ENCODE measurements at regions not wholly inside any gene's neighbourhood (a gene's known extent, or its start where the extent isn't known, plus 50 kb on each side); places are given as distances from the start of the nearest gene placed in this dataset.
A peak's percentile ranks its signal among the peaks of the same experiment; 100 is the strongest.

GRCh38 chr3:101940521-101941317 is 91.4 kb downstream of the NFKBIZ start:
- Histone ChIP-seq H3K27ac (ENCODE audit: low read depth, low read length) (peak overlapping the region; percentile 96), H2AFZ (ENCODE audit: low read length) (no peak overlapping the region), H3K4me1 (ENCODE audit: insufficient read depth, low read length) (peaks cover 58% of the 10 kb centered on the region), H3K4me2 (ENCODE audit: insufficient read depth, low read length) (peak overlapping the region; percentile 71), H3K36me3 (ENCODE audit: insufficient read depth, low read length) (no peaks in the 10 kb centered on the region), H3K4me3 (ENCODE audit: insufficient read depth, low read length) (peak overlapping the region; percentile 48), H3K79me2 (ENCODE audit: insufficient read depth, low read length) (no peaks in the 10 kb centered on the region), H3K27me3 (ENCODE audit: insufficient read depth, low read length) (no peaks in the 10 kb centered on the region), H4K20me1 (ENCODE audit: insufficient read depth, low read length) (no peaks in the 10 kb centered on the region), H3K9me3 (ENCODE audit: low read depth, low read length) (no peaks in the 10 kb centered on the region)
- no peak for DNase-seq (ENCODE audit: insufficient read length, low spot score, missing footprints)
- no peak for TF ChIP-seq CTCF (IDR thresholded peaks at IDR 0.05; ENCODE audit: extremely low read depth, low read depth, low read length)

- no peak for TF ChIP-seq CTCF (IDR thresholded peaks at IDR 0.05; ENCODE audit: extremely low read depth, low read depth, low read length)
- Histone ChIP-seq H2AFZ (ENCODE audit: low read length) (no peak overlapping the region), H3K27ac (ENCODE audit: low read depth, low read length) (peak overlapping the region; percentile 96), H3K4me1 (ENCODE audit: insufficient read depth, low read length) (peaks cover 53% of the 10 kb centered on the region), H3K4me2 (ENCODE audit: insufficient read depth, low read length) (peak overlapping the region; percentile 71), H3K4me3 (ENCODE audit: insufficient read depth, low read length) (no peak overlapping the region), H3K36me3 (ENCODE audit: insufficient read depth, low read length) (no peaks in the 10 kb centered on the region), H4K20me1 (ENCODE audit: insufficient read depth, low read length) (no peaks in the 10 kb centered on the region), H3K27me3 (ENCODE audit: insufficient read depth, low read length) (no peaks in the 10 kb centered on the region), H3K79me2 (ENCODE audit: insufficient read depth, low read length) (no peaks in the 10 kb centered on the region), H3K9me3 (ENCODE audit: low read depth, low read length) (no peaks in the 10 kb centered on the region)
- DNase-seq (ENCODE audit: insufficient read length, low spot score, missing footprints): no peak
Measured at GRCh38 chr3:101941318-101942040, 92.2 kb downstream of the NFKBIZ start.

GRCh38 chr3:101942356-101942755 is 93.0 kb downstream of the NFKBIZ start:
- H4K20me1 ChIP-seq (ENCODE audit: insufficient read depth, low read length): no peaks in the 10 kb centered on the region
- peak overlapping the region; percentile 71 for H3K4me2 ChIP-seq (ENCODE audit: insufficient read depth, low read length)
- no peaks in the 10 kb centered on the region for H3K36me3 ChIP-seq (ENCODE audit: insufficient read depth, low read length)
- peak overlapping the region; percentile 96 for H3K27ac ChIP-seq (ENCODE audit: low read depth, low read length)
- H3K27me3 ChIP-seq (ENCODE audit: insufficient read depth, low read length): no peaks in the 10 kb centered on the region
- no peaks in the 10 kb centered on the region for H3K9me3 ChIP-seq (ENCODE audit: low read depth, low read length)
- no peaks in the 10 kb centered on the region for H3K79me2 ChIP-seq (ENCODE audit: insufficient read depth, low read length)
- no peak for TF ChIP-seq CTCF (IDR thresholded peaks at IDR 0.05; ENCODE audit: extremely low read depth, low read depth, low read length)
- H2AFZ ChIP-seq (ENCODE audit: low read length): peak overlapping the region; percentile 80
- H3K4me1 ChIP-seq (ENCODE audit: insufficient read depth, low read length): peaks cover 46% of the 10 kb centered on the region
- no peak for DNase-seq (ENCODE audit: insufficient read length, low spot score, missing footprints)
- peak overlapping the region; percentile 16 for H3K4me3 ChIP-seq (ENCODE audit: insufficient read depth, low read length)

- Histone ChIP-seq H3K4me3 (ENCODE audit: insufficient read depth, low read length) (no peak overlapping the region), H3K9me3 (ENCODE audit: low read depth, low read length) (no peaks in the 10 kb centered on the region), H2AFZ (ENCODE audit: low read length) (no peak overlapping the region), H3K4me1 (ENCODE audit: insufficient read depth, low read length) (peaks cover 44% of the 10 kb centered on the region), H3K36me3 (ENCODE audit: insufficient read depth, low read length) (no peaks in the 10 kb centered on the region), H4K20me1 (ENCODE audit: insufficient read depth, low read length) (no peaks in the 10 kb centered on the region), H3K4me2 (ENCODE audit: insufficient read depth, low read length) (no peak overlapping the region), H3K27ac (ENCODE audit: low read depth, low read length) (no peak overlapping the region), H3K27me3 (ENCODE audit: insufficient read depth, low read length) (no peaks in the 10 kb centered on the region), H3K79me2 (ENCODE audit: insufficient read depth, low read length) (no peaks in the 10 kb centered on the region)
- no peak for DNase-seq (ENCODE audit: insufficient read length, low spot score, missing footprints)
- no peak for TF ChIP-seq CTCF (IDR thresholded peaks at IDR 0.05; ENCODE audit: extremely low read depth, low read depth, low read length)
Measured at GRCh38 chr3:101943029-101943428, 93.7 kb downstream of the NFKBIZ start.
